Endothelial cell of umbilical vein (primary cell): ENCODE measurements at regions not wholly inside any gene's neighbourhood (a gene's known extent, or its start where the extent isn't known, plus 50 kb on each side); places are given as distances from the start of the nearest gene placed in this dataset.

Experiments used
- BruUV-seq: library from RNA; stranded (reverse); fragments of 400-500 nt; replicated peaks from 2 replicates; lab custom pipeline; 2021; lab: Mats Ljungman, UMichigan
- CTCF ChIA-PET: fragments of 300-600, 350-600 bp; sonication (Branson Sonifier 250); formaldehyde crosslinking; loops from one replicate; lab custom pipeline; 2021; ENCODE audit warnings: antibody characterized with exemption, inconsistent platforms; lab: Charles Lee
- POLR2A ChIA-PET: fragments of 300-600, 350-600 bp; sonication (Branson Sonifier 250); formaldehyde crosslinking; loops from one replicate; lab custom pipeline; 2021; ENCODE audit warnings: antibody characterized with exemption, inconsistent platforms; lab: Charles Lee
- DNase-seq: peaks from one replicate; pipeline ENCODE4 v3.0.0-alpha.2; 2011; ENCODE audit warnings: low read depth, low spot score
- FAIRE-seq: peaks from 2 replicates; lab custom pipeline; 2011; peaks lifted over from hg19 to GRCh38; lab: Jason Lieb, UNC
- H2AFZ ChIP-seq: 2 replicates; pipeline ENCODE4 v1.6.0; 2012; ENCODE audit warnings: low read depth, low read length, control low read depth, inconsistent platforms
- H3K27ac ChIP-seq: 2 replicates; pipeline ENCODE4 v1.5.1; 2011; ENCODE audit warnings: low read depth, mild to moderate bottlenecking, control low read depth, low read length, moderate library complexity; ENCODE audit not compliant: insufficient read depth
- H3K27me3 ChIP-seq, 2 experiments: 2 replicates each; pipeline versions ENCODE4 v1.6.0 to v1.6.1; 2011; ENCODE audit warnings: low read length in 2 of 2, mixed read lengths in 1 of 2; ENCODE audit not compliant: control insufficient read depth in 2 of 2, insufficient read depth in 2 of 2
- H3K36me3 ChIP-seq, 2 experiments: 2 replicates in 1 of 2; 3 replicates in 1 of 2; pipeline ENCODE4 v1.5.1; 2011; ENCODE audit warnings: low read length in 2 of 2, mild to moderate bottlenecking in 1 of 2, moderate library complexity in 1 of 2; ENCODE audit not compliant: control insufficient read depth in 2 of 2, insufficient read depth in 2 of 2; ENCODE audit errors: extremely low read depth in 1 of 2
- H3K4me1 ChIP-seq: 3 replicates; pipeline ENCODE4 v1.5.1; 2011; ENCODE audit warnings: mild to moderate bottlenecking, low read length; ENCODE audit not compliant: control insufficient read depth, insufficient read depth; ENCODE audit errors: extremely low read depth
- H3K4me2 ChIP-seq: 2 replicates; pipeline ENCODE4 v1.6.1; 2011; ENCODE audit warnings: low read length, control low read depth, mixed read lengths; ENCODE audit not compliant: insufficient read depth
- H3K4me3 ChIP-seq, 3 experiments: fragments of 200-600 bp in 1 of 3; sonication (generic), shearing (Covaris generic) in 1 of 3; replicated peaks in 1 of 3; 2 replicates each; pipeline ENCODE4 v1.5.1; 2011 to 2016; ENCODE audit warnings: control low read depth in 3 of 3, low read length in 3 of 3, mild to moderate bottlenecking in 2 of 3, inconsistent platforms in 1 of 3, low read depth in 1 of 3, moderate library complexity in 1 of 3; ENCODE audit not compliant: insufficient read depth in 1 of 3
- H3K79me2 ChIP-seq: 2 replicates; pipeline ENCODE4 v1.6.0; 2012; ENCODE audit warnings: low read length, inconsistent platforms; ENCODE audit not compliant: control insufficient read depth, insufficient read depth
- H3K9ac ChIP-seq: replicated peaks from 2 replicates; pipeline ENCODE3; 2011; ENCODE audit warnings: low read length, control low read depth; ENCODE audit not compliant: insufficient read depth; ENCODE audit errors: extremely low read depth
- H3K9me1 ChIP-seq: replicated peaks from 3 replicates; pipeline ENCODE4 v1.6.0; 2011; ENCODE audit warnings: mild to moderate bottlenecking, low read length; ENCODE audit not compliant: control insufficient read depth, insufficient read depth; ENCODE audit errors: extremely low read depth
- H3K9me3 ChIP-seq: replicated peaks from 2 replicates; pipeline ENCODE4 v1.5.1; 2012; ENCODE audit warnings: low read length, inconsistent platforms; ENCODE audit not compliant: control insufficient read depth, insufficient read depth
- H4K20me1 ChIP-seq: replicated peaks from 2 replicates; pipeline ENCODE3; 2011; ENCODE audit warnings: mild to moderate bottlenecking, low read length; ENCODE audit not compliant: control insufficient read depth, insufficient read depth; ENCODE audit errors: extremely low read depth
- EZH2 ChIP-seq: IDR thresholded peaks from 2 replicates; pipeline ENCODE4 v1.6.1; 2012; ENCODE audit warnings: borderline replicate concordance, low read depth, mild to moderate bottlenecking, moderate library complexity, low read length, inconsistent platforms; ENCODE audit not compliant: severe bottlenecking
- FOS ChIP-seq: IDR thresholded peaks from 2 replicates; pipeline ENCODE4 v1.6.1; 2011; ENCODE audit warnings: mild to moderate bottlenecking, low read length, moderate library complexity, borderline replicate concordance; ENCODE audit not compliant: insufficient read depth
- GATA2 ChIP-seq: IDR thresholded peaks from 2 replicates; pipeline ENCODE4 v1.7.0; 2011; ENCODE audit warnings: low read depth, mild to moderate bottlenecking, moderate library complexity, mixed read lengths, low read length; ENCODE audit not compliant: insufficient read length, insufficient read depth
- JUN ChIP-seq: IDR thresholded peaks from 2 replicates; pipeline ENCODE4 v1.6.1; 2011; ENCODE audit warnings: borderline replicate concordance, low read depth; ENCODE audit not compliant: insufficient read length, insufficient read depth
- MYC ChIP-seq: IDR thresholded peaks from one replicate; pipeline ENCODE4 v1.6.1; 2011; ENCODE audit warnings: mild to moderate bottlenecking, low read depth, low read length
- POLR2A ChIP-seq: IDR thresholded peaks from 2 replicates; pipeline ENCODE4 v1.6.1; 2012; ENCODE audit warnings: low read depth, mild to moderate bottlenecking, control low read depth, low read length
- POLR2AphosphoS5 ChIP-seq: IDR thresholded peaks from 2 replicates; pipeline ENCODE4 v1.6.1; 2012; ENCODE audit warnings: low read depth, mild to moderate bottlenecking, control low read depth, low read length, moderate library complexity; ENCODE audit not compliant: insufficient read depth
- dilution Hi-C: fragments of 300-500 bp; cut with MboI; formaldehyde crosslinking; loops from one replicate; pipeline ENCODE4 v1.15.0; 2019; ENCODE audit warnings: low sequenced_read_pairs; ENCODE audit not compliant: extremely low pct_ligation_motif_present
- intact Hi-C: fragments of 100-400 bp; cut with micrococcal nuclease; formaldehyde crosslinking; loops from one replicate; pipeline ENCODE4 v1.10.0; 2022
- TF ChIP-seq, protein P1 (sequence below), 2 donors: IDR thresholded peaks; 1 replicate in 1 of 2; 2 replicates in 1 of 2; pipeline ENCODE4 v1.5.1; 2011; ENCODE audit warnings: low read length in 2 of 2, mild to moderate bottlenecking in 2 of 2, moderate library complexity in 2 of 2, control low read depth in 1 of 2, inconsistent platforms in 1 of 2, low read depth in 1 of 2; ENCODE audit not compliant: insufficient read depth in 1 of 2; ENCODE audit errors: extremely low read depth in 1 of 2
- TF ChIP-seq, protein P2 (sequence below): IDR thresholded peaks from 2 replicates; pipeline ENCODE4 v1.6.1; 2011; ENCODE audit not compliant: insufficient read depth, insufficient read length

DNA sequence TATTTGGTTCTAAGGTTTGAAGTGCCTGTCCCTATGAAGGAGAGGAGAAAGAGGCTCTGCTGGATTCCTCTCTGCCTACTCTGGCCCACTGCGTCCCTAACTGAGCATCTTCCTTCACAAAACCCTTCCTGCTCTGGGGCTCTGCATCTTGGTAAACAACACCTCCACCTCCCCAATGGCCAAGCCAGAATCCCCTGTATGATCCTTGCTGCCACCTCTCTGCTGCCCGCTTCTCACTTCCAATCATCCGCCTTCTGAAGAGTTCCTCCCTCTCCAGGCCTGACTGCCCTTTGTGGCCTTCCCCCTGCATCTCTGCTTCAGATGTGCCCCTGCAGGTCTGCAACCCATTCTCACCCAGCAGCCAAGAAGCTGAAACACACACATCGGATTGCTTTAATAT, 110.6 kb upstream of the RPH3A start:
- no TSS peak for BruUV-seq
- Histone ChIP-seq H3K4me1 (no peaks in the 10 kb centered on the region), H3K4me2 (no peak overlapping the region), H3K27me3 (no peaks in the 10 kb centered on the region), H2AFZ (no peak overlapping the region), H3K27ac (no peak overlapping the region), H3K9me3 (no peaks in the 10 kb centered on the region), H3K9me1 (no peaks in the 10 kb centered on the region), H3K9ac (no peak overlapping the region), H4K20me1 (no peaks in the 10 kb centered on the region), H3K4me3 (no peak overlapping the region), H3K79me2 (no peaks in the 10 kb centered on the region), H3K36me3 (no peaks in the 10 kb centered on the region)
- ChIA-PET POLR2A (no interaction called here), CTCF (no interaction called here)
- intact Hi-C loops: no loop called here
- TF ChIP-seq, protein P1, sequence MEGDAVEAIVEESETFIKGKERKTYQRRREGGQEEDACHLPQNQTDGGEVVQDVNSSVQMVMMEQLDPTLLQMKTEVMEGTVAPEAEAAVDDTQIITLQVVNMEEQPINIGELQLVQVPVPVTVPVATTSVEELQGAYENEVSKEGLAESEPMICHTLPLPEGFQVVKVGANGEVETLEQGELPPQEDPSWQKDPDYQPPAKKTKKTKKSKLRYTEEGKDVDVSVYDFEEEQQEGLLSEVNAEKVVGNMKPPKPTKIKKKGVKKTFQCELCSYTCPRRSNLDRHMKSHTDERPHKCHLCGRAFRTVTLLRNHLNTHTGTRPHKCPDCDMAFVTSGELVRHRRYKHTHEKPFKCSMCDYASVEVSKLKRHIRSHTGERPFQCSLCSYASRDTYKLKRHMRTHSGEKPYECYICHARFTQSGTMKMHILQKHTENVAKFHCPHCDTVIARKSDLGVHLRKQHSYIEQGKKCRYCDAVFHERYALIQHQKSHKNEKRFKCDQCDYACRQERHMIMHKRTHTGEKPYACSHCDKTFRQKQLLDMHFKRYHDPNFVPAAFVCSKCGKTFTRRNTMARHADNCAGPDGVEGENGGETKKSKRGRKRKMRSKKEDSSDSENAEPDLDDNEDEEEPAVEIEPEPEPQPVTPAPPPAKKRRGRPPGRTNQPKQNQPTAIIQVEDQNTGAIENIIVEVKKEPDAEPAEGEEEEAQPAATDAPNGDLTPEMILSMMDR (IDR thresholded peaks at IDR 0.05; ENCODE audit: extremely low read depth in 1 of 2, insufficient read depth in 1 of 2, low read depth in 1 of 2, low read length in 2 of 2): no peak
- TF ChIP-seq GATA2 (no peak), MYC (no peak), FOS (no peak), POLR2AphosphoS5 (no peak), POLR2A (no peak), JUN (no peak), EZH2 (no peak)
- TF ChIP-seq, protein P2, sequence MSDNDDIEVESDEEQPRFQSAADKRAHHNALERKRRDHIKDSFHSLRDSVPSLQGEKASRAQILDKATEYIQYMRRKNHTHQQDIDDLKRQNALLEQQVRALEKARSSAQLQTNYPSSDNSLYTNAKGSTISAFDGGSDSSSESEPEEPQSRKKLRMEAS: no peak
- dilution Hi-C loops: no loop called here
- FAIRE-seq (no peak), DNase-seq (no peak)
